T-helper 1 cell treated with Interleukin-12 subunit alpha and Interleukin-12 subunit beta and Interleukin-4 antibody, amounts not matched to agents 30 μg/mL and 1 μg/mL, for 36 hours (primary cell): ENCODE measurements at regions not wholly inside any gene's neighbourhood (a gene's known extent, or its start where the extent isn't known, plus 50 kb on each side); places are given as distances from the start of the nearest gene placed in this dataset.

ENCODE experiments used
- H3K27ac Mint-ChIP-seq: one replicate; pipeline ENCODE4 v1.8.0; 2021; ENCODE audit warnings: mild to moderate bottlenecking, mixed read lengths
- H3K27me3 Mint-ChIP-seq: one replicate; pipeline ENCODE4 v1.8.0; 2021; ENCODE audit warnings: low read depth, mixed read lengths
- H3K36me3 Mint-ChIP-seq: one replicate; pipeline ENCODE4 v1.8.0; 2021; ENCODE audit warnings: low read depth, mixed read lengths
- H3K4me1 Mint-ChIP-seq: one replicate; pipeline ENCODE4 v1.8.0; 2021; ENCODE audit warnings: low read depth, mixed read lengths
- H3K4me3 Mint-ChIP-seq: one replicate; pipeline ENCODE4 v1.8.0; 2021; ENCODE audit warnings: mild to moderate bottlenecking, moderate library complexity, mixed read lengths
- H3K9me3 Mint-ChIP-seq: one replicate; pipeline ENCODE4 v1.8.0; 2021; ENCODE audit warnings: mixed read lengths

DNA sequence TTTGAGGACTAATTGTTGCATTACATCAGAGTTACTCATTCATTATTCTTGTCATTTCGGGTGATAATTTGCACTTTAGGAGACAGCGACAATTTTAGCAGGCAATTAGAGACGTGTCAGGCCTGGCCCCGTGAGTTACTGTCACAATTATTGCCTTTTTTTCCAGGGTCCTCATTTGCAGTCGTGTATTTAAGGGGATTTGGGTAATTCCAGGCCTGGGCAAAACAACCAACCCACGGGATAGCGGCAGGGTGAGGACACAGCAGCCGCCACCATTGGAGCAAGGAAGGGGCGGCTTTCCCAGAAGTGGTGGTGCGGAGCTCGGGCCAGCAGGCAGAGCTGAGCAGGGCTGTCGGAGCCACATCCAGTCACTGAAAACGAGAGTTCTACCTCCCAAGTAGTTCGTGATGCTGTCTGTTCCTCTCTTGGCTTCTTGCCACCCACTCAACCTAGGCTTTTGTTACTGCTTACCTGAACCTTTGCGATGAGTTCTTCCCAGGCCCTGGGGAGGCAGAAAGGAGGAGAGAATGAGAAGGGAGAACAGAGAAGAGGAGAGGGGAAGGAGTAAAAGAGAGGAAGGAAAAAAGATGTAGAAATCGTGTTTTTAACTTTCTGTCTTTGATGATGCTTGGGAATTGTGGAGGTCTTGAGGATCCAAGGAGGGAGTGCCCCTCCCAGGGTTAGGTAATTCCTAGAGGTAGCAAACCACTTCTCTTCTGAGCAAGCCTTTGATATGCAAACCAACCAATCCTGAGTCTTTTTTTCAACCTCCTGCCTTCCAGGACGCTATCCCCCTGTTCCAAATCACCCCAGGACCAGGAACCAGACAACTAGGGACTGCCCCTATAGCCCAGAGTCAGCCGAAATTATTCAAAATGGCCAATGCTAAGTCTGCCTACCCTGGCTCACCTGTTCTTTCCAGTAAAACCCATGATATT lies 236.1 kb downstream of the MIAT start:
- peaks cover 9% of the 10 kb centered on the region for H3K27me3 Mint-ChIP-seq
- H3K4me1 Mint-ChIP-seq = no peaks in the 10 kb centered on the region
- no peak overlapping the region for H3K4me3 Mint-ChIP-seq
- no peaks in the 10 kb centered on the region for H3K9me3 Mint-ChIP-seq
- no peaks in the 10 kb centered on the region for H3K36me3 Mint-ChIP-seq
- no peak overlapping the region for H3K27ac Mint-ChIP-seq

DNA sequence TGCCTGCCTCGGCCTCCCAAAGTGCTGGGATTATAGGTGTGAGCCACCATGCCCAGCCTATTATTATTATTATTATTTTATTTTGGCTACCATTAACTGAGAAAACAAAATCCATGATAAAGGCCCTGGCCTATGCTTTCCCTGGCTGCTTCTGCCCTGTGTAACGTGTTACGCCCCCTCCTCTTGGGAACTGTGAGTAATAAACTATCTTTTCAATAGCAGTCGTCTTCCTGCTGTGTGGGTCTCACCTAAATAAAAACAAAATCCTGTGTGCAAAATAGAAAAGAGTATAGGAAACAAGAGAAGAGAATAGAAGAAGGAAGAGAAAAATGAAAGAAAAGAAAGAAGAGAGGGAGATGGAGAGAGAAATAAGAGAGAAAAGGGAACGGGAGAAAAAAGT lies 237.0 kb downstream of the MIAT start:
- Mint-ChIP-seq H3K4me3 (no peak overlapping the region), H3K27me3 (peaks cover 9% of the 10 kb centered on the region), H3K9me3 (no peaks in the 10 kb centered on the region), H3K4me1 (no peaks in the 10 kb centered on the region), H3K27ac (no peak overlapping the region), H3K36me3 (no peaks in the 10 kb centered on the region)

DNA sequence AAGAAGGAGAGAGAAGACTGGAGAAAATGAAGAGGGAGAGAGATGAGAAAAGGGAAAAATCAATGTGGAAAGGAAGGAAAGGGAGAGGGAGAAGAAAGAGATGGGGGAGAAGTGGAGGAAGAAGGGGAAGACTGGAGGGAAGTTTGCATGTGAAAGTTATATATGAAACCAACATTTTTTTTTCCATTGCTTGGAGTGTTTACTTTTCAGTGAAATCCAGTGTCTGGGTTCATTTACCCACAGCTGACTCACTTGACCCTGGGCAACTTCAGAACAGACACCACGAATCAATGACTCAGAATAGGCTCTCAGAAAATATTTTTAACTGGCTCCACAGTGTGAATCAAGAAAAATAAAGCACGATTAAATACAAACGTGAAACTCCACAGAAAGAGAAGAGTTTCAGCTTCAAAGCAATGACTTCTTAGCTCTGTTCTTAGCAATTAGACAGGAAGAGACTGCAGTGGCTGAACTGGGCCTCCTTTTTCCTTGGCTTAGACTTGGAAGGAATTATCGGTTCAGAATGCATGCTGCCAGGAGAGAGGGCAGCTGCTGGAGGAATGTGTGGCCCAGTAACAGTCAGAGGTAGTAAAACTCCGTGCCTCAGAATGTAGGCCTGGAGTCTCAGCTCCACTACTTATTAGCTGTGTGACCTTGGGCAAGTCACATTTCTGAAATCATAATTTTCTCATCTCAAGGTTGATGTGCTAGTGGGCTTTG lies 237.5 kb downstream of the MIAT start:
- Mint-ChIP-seq H3K36me3 (no peaks in the 10 kb centered on the region), H3K4me1 (no peaks in the 10 kb centered on the region), H3K27me3 (peaks cover 9% of the 10 kb centered on the region), H3K27ac (no peak overlapping the region), H3K9me3 (no peaks in the 10 kb centered on the region), H3K4me3 (no peak overlapping the region)

DNA sequence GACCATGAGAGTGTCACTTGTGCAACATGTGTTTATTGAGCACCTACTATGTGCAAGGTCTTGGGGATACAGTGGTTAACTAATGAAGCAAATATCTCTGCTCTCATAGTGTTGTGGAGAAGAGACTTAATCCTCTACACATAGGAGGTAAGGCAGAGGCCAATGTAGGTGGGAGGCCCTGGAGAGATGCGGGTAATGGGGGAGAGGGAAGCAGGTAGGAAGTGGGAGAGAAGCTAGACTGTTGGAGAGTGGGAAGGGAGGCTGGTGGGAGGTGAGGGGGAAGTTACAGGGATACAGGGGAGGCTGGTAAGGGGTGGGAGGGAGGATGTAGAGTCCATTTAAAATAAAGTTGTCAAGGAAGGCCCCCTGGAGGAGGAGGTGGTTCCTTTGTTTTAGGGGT lies 240.0 kb downstream of the MIAT start:
- Mint-ChIP-seq H3K36me3 (no peaks in the 10 kb centered on the region), H3K9me3 (no peaks in the 10 kb centered on the region), H3K4me1 (no peaks in the 10 kb centered on the region), H3K27ac (no peak overlapping the region), H3K4me3 (no peak overlapping the region), H3K27me3 (peaks cover 13% of the 10 kb centered on the region)

DNA sequence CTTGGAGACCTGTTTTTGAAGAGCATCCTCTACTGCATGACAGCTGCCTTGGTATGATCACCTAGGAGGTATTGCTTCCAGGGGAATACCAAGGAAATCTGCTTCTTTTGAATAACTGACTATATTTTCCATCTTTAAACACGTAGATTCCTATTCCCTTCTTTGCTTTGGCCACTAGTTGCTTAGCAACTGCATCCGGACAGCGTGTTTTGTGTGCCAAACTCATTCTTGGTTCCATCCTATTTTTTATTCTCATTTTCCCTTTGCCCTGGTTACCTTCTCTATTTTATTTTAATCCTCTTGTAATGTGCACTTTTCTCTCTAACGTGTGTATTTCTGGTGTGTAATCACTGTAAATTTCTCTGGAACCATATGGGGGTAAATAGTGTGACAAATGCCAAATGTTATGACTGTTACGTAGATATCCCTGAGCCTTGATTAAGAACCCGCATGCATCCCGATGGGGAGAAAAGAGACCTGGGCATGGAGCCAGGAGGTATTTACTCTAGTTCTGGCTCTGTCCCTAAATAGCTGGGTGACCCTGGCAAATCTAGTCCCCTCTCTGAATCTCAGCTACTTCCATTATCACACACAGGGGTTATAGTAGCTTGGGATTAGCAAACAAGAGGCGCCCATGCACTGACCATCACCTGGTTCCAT lies 241.7 kb downstream of the MIAT start:
- no peak overlapping the region for H3K27ac Mint-ChIP-seq
- peaks cover 5% of the 10 kb centered on the region for H3K4me1 Mint-ChIP-seq
- no peak overlapping the region for H3K4me3 Mint-ChIP-seq
- H3K27me3 Mint-ChIP-seq = peaks cover 26% of the 10 kb centered on the region
- H3K36me3 Mint-ChIP-seq = no peaks in the 10 kb centered on the region
- no peaks in the 10 kb centered on the region for H3K9me3 Mint-ChIP-seq

DNA sequence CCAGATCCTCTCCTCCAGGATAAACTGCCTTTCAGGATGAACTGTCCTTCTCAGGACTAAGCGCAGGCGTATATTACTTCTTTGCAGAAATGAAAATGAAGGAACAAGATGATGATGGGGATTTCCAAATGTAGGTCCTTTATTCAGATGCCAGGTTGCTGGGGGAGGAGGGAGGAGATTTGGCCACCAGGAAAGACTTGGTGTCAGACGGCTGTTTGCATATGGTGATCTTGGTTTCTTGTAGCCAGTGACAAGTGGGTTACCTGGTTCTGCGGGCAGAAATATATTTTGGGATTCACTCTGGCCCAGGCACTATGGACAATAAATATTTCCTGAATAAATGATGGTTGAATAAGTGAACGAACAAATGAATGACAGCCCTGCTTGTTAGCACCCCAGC lies 243.4 kb downstream of the MIAT start:
- Mint-ChIP-seq H3K4me1 (peaks cover 5% of the 10 kb centered on the region), H3K27ac (no peak overlapping the region), H3K4me3 (no peak overlapping the region), H3K27me3 (peaks cover 43% of the 10 kb centered on the region), H3K9me3 (no peaks in the 10 kb centered on the region), H3K36me3 (no peaks in the 10 kb centered on the region)

DNA sequence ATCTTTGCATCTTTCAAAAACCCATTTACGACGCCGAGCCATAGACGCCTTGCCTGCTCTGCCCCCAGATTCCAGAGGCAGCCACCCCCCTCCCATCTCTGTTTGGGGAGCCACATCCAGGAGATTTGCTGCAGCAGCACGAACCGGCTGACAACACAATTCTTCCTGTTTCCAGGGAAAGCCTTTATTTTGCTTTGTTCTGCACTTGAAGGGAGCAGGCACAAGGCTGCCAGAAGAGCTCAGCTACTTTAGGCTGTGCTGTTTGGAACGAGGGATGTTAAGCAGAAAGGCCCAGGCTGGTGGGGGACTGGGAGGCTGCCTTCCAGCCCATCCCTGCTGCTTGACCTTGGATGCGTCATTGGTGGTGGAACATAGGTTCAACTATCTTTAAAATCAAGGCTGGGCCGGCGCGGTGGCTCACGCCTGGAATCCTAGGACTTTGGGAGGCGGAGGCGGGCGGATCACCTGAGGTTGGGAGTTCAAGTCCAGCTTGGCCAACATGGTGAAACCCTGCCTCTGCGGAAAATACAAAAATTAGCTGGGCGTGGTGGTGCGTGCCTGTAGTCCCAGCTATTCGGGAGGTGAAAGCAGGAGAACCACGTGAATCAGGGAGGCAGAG lies 243.9 kb downstream of the MIAT start:
- H3K27ac Mint-ChIP-seq = no peak overlapping the region
- peaks cover 43% of the 10 kb centered on the region for H3K27me3 Mint-ChIP-seq
- peaks cover 5% of the 10 kb centered on the region for H3K4me1 Mint-ChIP-seq
- no peak overlapping the region for H3K4me3 Mint-ChIP-seq
- H3K36me3 Mint-ChIP-seq = no peaks in the 10 kb centered on the region
- H3K9me3 Mint-ChIP-seq = no peaks in the 10 kb centered on the region

DNA sequence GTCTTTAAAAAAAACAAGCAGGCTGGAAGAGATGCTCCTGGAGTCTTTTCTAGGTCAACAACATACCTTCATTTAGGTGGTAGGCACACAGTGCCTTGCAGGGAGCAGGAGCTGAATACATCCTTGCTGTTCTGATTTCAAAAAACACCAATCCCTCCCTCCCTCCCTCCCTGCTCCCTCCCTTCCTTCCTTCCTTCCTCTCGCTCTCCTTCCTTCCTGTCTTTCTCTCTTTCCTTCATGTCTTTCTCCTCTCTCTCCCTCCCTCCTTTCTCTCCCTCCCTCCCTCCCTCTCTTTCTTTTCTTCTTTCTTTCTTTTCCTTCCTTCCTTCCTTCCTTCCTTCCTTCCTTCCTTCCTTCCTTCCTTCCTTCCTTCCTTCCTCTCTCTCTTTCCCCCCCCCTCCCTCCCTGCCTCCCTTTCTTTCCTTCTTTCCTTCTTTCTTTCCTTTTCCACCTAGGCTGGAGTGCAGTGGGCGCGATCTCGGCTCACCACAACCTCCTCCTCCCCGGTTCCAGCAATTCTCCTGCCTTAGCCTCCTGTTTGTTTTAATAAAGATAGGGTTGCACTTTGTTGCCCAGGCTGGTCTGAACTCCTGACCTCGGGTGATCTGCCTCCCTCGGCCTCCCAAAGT lies 245.1 kb downstream of the MIAT start:
- Mint-ChIP-seq H3K4me1 (peaks cover 5% of the 10 kb centered on the region), H3K9me3 (no peaks in the 10 kb centered on the region), H3K27me3 (peaks cover 43% of the 10 kb centered on the region), H3K36me3 (no peaks in the 10 kb centered on the region), H3K27ac (no peak overlapping the region), H3K4me3 (no peak overlapping the region)

DNA sequence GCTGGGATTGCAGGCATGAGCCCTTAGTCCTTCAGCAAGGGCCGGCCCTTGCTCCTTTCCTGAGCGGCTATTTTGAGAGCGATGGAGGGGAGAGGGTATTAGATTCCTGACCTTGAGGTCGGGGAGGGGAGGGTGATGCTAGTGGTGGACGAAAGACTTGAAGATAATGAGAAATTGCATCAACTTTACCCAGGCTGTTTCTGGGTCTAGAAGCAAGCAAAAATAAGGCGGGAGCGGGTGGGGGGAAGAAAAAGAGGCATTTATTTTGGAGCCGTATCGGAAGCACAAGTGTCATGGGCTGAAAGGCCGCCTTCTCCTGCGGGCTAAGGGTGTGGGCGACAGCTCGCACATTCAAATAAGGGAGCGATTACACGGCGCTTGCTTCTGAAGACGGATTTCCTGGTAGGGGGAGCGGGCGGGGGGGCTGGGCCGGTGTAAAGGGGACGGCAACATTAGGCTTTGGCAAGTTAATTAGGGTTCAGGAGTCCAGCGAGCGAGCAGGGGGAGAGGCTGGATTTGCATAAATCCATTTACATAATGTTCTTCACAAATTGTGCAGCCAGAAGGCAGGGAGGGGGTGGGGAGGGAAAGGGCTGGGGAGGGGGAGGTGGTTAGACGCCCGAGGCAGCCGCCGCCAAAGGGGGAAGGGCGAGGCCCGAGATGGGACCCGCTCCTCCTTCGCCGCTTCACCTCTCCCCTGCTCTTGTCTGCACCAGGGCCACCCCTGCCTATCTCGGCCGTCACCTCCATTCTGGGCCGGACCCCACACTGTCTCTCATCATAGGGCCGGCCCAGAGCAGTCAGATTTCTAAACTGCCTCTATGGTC lies 245.9 kb downstream of the MIAT start:
- no peak overlapping the region for H3K4me3 Mint-ChIP-seq
- H3K27me3 Mint-ChIP-seq = peaks cover 39% of the 10 kb centered on the region
- no peaks in the 10 kb centered on the region for H3K36me3 Mint-ChIP-seq
- H3K27ac Mint-ChIP-seq = no peak overlapping the region
- no peaks in the 10 kb centered on the region for H3K9me3 Mint-ChIP-seq
- peaks cover 5% of the 10 kb centered on the region for H3K4me1 Mint-ChIP-seq

DNA sequence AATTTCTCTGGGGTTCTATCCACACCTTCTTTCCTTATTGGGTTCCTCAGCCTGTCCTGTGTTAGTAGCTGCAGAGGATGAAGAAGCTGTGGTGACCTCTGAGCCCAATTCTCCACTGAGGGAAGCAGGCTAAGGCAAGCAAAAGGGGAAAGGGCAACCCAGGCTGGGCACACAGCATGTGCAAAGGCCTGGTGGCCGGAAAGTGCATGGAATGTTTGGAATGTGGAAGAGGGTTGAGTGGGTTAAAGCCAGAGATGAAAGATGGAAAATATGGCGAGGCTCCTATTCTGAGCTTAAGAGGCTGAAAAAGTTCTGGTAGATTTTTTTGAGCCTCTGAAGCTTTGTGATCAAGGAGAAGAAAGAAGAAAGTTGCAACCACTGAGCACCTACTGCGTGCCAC lies 247.1 kb downstream of the MIAT start:
- Mint-ChIP-seq H3K27ac (no peak overlapping the region), H3K36me3 (no peaks in the 10 kb centered on the region), H3K4me1 (peaks cover 5% of the 10 kb centered on the region), H3K4me3 (no peak overlapping the region), H3K27me3 (peaks cover 39% of the 10 kb centered on the region), H3K9me3 (no peaks in the 10 kb centered on the region)

DNA sequence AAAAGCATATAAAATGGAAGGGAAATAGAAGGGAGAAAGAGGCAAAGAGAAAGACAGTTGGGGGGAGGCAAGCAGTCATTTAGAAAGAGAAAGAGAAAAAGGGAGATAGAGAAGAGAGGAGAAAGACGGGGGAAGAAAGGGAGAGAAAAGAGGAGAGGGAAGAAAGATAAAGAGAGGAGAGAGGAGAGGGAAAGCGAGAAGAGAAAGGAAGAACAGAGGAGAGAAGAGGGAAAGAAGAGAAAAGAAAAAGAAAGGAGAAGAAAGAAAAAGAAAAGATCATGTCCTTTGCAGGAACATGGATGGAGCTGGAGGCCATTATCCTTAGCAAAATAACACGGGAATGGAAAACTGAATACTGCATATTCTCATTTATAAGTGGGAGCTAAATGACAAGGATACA lies 247.7 kb downstream of the MIAT start:
- H3K27me3 Mint-ChIP-seq = peaks cover 39% of the 10 kb centered on the region
- H3K9me3 Mint-ChIP-seq = no peaks in the 10 kb centered on the region
- H3K27ac Mint-ChIP-seq = no peak overlapping the region
- H3K4me3 Mint-ChIP-seq = no peak overlapping the region
- no peaks in the 10 kb centered on the region for H3K36me3 Mint-ChIP-seq
- H3K4me1 Mint-ChIP-seq = peaks cover 5% of the 10 kb centered on the region

DNA sequence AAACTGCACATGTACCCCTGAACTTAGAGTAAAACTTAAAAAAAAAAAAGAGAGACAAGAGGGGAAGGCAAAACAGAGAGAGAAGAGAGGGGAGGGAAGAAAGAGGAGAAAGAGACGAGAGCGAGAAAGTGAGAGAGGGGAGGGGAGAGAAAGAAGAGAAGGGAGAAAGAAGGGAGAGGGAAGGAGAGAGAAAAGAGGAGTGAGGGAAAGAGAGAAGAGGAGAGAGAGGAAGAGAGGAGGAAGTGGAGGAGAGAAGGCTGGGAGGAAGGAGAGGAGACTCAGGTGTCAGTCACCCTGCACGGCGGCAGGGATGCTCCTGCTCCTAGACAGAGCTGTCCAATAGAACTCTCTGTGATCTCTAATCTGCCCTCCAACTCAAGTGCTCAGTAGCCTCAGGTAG lies 248.3 kb downstream of the MIAT start:
- Mint-ChIP-seq H3K36me3 (no peaks in the 10 kb centered on the region), H3K4me3 (no peak overlapping the region), H3K4me1 (peaks cover 5% of the 10 kb centered on the region), H3K9me3 (no peaks in the 10 kb centered on the region), H3K27me3 (peaks cover 39% of the 10 kb centered on the region), H3K27ac (no peak overlapping the region)

DNA sequence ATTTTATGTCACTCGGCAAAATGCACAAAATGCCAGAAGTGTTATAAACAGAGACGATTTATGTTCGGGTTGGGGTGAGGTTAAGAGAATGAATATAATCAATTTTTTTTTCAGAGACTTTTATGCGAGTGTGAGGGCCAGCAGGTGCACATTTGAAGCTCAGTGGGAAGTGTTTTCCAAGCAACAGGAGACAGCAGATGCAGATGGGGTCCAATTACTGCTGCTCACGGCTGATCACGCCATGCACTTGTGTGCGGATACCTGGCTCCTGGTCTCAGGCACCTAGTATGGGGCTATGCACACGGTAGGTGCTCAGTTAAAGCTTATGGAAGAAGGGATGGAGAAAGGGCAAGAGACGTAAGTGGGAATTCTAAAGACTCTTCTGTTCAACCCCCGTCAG lies 249.1 kb downstream of the MIAT start:
- H3K36me3 Mint-ChIP-seq = no peaks in the 10 kb centered on the region
- peaks cover 31% of the 10 kb centered on the region for H3K27me3 Mint-ChIP-seq
- H3K4me1 Mint-ChIP-seq = peaks cover 5% of the 10 kb centered on the region
- no peak overlapping the region for H3K27ac Mint-ChIP-seq
- no peaks in the 10 kb centered on the region for H3K9me3 Mint-ChIP-seq
- H3K4me3 Mint-ChIP-seq = no peak overlapping the region
